ENCODE measurements at regions not wholly inside any gene's neighbourhood (a gene's known extent, or its start where the extent isn't known, plus 50 kb on each side); places are given as distances from the start of the nearest gene placed in this dataset.

DNA sequence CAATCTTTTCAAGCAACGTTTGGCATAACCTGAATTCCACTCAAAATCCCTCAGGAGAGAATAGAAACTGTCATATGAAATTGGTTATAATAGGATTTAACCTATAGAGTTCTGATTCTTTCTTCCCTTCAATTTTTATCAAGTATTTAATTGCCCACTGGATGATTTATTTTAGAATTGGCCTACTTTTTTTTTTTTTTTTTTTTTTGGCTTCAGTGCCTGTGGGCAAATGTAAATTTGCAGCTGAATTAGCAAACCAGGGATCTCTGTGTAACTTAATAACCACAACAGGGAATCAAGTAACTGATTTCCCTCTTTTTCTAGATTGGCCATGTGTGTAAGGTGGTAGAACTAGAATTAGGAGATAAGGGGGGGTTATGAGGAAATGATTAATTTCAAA lies 157.0 kb downstream of the SOX4 start:
- TF ChIP-seq, protein P1, sequence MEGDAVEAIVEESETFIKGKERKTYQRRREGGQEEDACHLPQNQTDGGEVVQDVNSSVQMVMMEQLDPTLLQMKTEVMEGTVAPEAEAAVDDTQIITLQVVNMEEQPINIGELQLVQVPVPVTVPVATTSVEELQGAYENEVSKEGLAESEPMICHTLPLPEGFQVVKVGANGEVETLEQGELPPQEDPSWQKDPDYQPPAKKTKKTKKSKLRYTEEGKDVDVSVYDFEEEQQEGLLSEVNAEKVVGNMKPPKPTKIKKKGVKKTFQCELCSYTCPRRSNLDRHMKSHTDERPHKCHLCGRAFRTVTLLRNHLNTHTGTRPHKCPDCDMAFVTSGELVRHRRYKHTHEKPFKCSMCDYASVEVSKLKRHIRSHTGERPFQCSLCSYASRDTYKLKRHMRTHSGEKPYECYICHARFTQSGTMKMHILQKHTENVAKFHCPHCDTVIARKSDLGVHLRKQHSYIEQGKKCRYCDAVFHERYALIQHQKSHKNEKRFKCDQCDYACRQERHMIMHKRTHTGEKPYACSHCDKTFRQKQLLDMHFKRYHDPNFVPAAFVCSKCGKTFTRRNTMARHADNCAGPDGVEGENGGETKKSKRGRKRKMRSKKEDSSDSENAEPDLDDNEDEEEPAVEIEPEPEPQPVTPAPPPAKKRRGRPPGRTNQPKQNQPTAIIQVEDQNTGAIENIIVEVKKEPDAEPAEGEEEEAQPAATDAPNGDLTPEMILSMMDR (IDR thresholded peaks at IDR 0.05; ENCODE audit: borderline replicate concordance, extremely low read depth, low read length, poor library complexity, severe bottlenecking): no peak
- no peak for TF ChIP-seq EZH2 (IDR thresholded peaks at IDR 0.05; ENCODE audit: borderline replicate concordance, low read depth, low read length, severe bottlenecking)
